ENCODE measurements at regions not wholly inside any gene's neighbourhood (a gene's known extent, or its start where the extent isn't known, plus 50 kb on each side); places are given as distances from the start of the nearest gene placed in this dataset.
A peak's percentile ranks its signal among the peaks of the same experiment; 100 is the strongest.

DNA sequence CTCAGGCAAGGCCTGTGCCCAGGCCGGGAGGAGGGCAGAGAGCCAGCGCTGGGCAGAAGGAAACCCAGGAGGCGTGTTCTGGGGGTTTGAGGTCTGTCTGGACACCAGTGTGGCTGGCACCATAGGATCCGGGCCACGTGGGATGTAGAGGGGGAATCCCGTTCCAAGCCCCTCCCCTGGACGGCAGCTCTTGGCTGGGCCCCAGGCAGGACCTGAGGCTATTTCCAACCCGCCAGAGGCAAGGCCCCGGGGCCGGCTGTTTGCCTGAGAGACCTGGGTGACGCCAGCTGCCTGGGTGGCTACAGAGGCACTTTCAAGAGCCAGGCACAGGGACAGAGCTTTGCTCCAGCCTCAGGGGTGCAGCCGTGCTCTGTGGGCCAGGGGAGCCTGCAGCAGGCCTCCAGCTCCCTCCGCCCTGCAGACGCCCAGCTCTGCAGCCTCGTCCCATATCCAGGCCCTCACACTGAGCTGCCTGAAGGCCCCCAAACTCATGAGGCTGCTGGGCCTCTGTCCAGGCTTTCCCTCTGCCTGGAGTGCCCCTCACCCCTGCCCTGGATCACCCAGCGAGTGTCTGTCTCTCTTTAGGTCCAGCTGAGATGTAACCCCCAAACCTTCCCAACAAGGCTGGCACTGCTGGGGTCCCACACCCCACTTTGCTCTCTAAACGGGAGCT is 56.6 kb upstream of the EGFL7 start:
- ChIA-PET CTCF (interaction anchor here (0.7 to 2.7 kb wide), 9 partner anchors 9 to 121 kb away, joined by 3 to 9 read pairs (median 4); no protein-coding TSS in a partner anchor), POLR2A (no interaction called here)
- H3K4me2 ChIP-seq = no peak overlapping the region
- DNase-seq (ENCODE audit: low read depth in 1 of 2, low spot score in 1 of 2) (no peak), FAIRE-seq (no peak), ATAC-seq (no peak)
- WGBS (ENCODE audit: missing lambda C conversion rate) = 82% methylated on average over 8 of the region's 17 CpGs
- no peak for TF ChIP-seq CHD2 (IDR thresholded peaks at IDR 0.05; ENCODE audit: low read length, partially characterized antibody)
- TF ChIP-seq, protein P1, sequence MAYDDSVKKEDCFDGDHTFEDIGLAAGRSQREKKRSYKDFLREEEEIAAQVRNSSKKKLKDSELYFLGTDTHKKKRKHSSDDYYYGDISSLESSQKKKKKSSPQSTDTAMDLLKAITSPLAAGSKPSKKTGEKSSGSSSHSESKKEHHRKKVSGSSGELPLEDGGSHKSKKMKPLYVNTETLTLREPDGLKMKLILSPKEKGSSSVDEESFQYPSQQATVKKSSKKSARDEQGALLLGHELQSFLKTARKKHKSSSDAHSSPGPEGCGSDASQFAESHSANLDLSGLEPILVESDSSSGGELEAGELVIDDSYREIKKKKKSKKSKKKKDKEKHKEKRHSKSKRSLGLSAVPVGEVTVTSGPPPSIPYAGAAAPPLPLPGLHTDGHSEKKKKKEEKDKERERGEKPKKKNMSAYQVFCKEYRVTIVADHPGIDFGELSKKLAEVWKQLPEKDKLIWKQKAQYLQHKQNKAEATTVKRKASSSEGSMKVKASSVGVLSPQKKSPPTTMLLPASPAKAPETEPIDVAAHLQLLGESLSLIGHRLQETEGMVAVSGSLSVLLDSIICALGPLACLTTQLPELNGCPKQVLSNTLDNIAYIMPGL (CRISPR knock-in tag; IDR thresholded peaks at IDR 0.05; ENCODE audit: borderline replicate concordance) = no peak
- TF ChIP-seq NFE2L2 (conservative IDR thresholded peaks at IDR 0.05; ENCODE audit: low read length) = no peak
- TF ChIP-seq, protein P2, sequence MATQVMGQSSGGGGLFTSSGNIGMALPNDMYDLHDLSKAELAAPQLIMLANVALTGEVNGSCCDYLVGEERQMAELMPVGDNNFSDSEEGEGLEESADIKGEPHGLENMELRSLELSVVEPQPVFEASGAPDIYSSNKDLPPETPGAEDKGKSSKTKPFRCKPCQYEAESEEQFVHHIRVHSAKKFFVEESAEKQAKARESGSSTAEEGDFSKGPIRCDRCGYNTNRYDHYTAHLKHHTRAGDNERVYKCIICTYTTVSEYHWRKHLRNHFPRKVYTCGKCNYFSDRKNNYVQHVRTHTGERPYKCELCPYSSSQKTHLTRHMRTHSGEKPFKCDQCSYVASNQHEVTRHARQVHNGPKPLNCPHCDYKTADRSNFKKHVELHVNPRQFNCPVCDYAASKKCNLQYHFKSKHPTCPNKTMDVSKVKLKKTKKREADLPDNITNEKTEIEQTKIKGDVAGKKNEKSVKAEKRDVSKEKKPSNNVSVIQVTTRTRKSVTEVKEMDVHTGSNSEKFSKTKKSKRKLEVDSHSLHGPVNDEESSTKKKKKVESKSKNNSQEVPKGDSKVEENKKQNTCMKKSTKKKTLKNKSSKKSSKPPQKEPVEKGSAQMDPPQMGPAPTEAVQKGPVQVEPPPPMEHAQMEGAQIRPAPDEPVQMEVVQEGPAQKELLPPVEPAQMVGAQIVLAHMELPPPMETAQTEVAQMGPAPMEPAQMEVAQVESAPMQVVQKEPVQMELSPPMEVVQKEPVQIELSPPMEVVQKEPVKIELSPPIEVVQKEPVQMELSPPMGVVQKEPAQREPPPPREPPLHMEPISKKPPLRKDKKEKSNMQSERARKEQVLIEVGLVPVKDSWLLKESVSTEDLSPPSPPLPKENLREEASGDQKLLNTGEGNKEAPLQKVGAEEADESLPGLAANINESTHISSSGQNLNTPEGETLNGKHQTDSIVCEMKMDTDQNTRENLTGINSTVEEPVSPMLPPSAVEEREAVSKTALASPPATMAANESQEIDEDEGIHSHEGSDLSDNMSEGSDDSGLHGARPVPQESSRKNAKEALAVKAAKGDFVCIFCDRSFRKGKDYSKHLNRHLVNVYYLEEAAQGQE (IDR thresholded peaks at IDR 0.05) = no peak
- no peak for TF ChIP-seq FOSB (CRISPR knock-in tag; IDR thresholded peaks at IDR 0.05)
- no peak for TF ChIP-seq NR3C1 (IDR thresholded peaks at IDR 0.05)
- TF ChIP-seq, protein P3, sequence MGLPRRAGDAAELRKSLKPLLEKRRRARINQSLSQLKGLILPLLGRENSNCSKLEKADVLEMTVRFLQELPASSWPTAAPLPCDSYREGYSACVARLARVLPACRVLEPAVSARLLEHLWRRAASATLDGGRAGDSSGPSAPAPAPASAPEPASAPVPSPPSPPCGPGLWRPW (IDR thresholded peaks at IDR 0.05) = no peak
- no peak for TF ChIP-seq SREBF2 (IDR thresholded peaks at IDR 0.05)
- no peak for TF ChIP-seq KDM1A (IDR thresholded peaks at IDR 0.05; ENCODE audit: low read depth)
- TF ChIP-seq HDAC2 (IDR thresholded peaks at IDR 0.05) = no peak
- TF ChIP-seq EP300 (IDR thresholded peaks at IDR 0.05) = no peak
- TF ChIP-seq POLR2AphosphoS2 (conservative IDR thresholded peaks at IDR 0.05; ENCODE audit: low read length) = no peak
- TF ChIP-seq FOXS1 (CRISPR knock-in tag; IDR thresholded peaks at IDR 0.05) = no peak
- no peak for TF ChIP-seq PHF8 (IDR thresholded peaks at IDR 0.05; ENCODE audit: borderline replicate concordance, low read depth)
- no peak for TF ChIP-seq RAD21 (conservative IDR thresholded peaks at IDR 0.05 in 1 of 2, IDR thresholded peaks at IDR 0.05 in 1 of 2)
- no peak overlapping the region for H3K4me3 ChIP-seq
- peaks cover 14% of the 10 kb centered on the region for H3K4me1 ChIP-seq
- no peaks in the 10 kb centered on the region for H3K9me3 ChIP-seq
- H3K27ac ChIP-seq = 0 out of 6 replicates have a peak overlapping the region, but pooled peaks of 1 of the 2 experiments have one; percentile 3

DNA sequence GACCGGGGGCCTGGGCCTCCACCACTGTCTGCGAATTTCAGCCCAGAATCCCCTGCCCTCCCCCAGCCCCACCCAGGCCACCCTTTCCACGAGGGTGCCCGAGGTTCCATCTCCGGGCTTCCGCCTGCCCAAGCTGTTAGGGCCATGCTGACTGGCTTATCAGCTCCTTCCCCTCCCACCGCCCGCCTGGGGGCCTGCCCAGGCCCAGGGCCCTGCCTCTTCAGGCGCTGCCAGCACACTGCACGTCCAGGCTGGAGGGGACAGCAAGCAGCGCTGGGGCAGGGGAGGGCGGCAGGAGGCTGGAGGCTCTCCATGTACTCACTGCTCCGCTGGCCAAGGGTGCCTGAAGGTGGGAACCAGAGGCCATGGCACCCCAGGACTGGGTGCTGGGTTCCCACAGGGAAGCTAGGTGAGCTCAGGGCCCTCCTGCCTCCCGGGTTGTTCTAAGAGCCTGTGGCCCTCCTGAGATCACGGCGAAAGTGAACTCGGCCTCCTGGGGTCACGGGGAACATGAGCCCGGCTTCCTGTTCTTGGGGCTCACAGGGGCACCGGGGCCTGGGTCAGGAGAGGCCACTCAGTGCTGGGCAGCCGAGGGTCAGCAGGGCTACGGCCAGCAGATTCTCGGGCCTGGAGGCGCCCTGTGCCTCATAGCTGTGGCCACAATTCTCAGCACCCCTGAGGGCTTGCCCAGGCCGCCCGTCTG is 57.7 kb upstream of the EGFL7 start:
- Histone ChIP-seq H3K4me1 (peaks cover 14% of the 10 kb centered on the region), H3K9me3 (no peaks in the 10 kb centered on the region), H3K4me3 (no peak overlapping the region), H3K27ac (no peak overlapping the region), H3K4me2 (no peak overlapping the region)
- 89% methylated on average over 18 of the region's 26 CpGs for WGBS (ENCODE audit: missing lambda C conversion rate)
- ChIA-PET CTCF (interaction anchor here (0.9 to 2.7 kb wide), 11 partner anchors 8 to 117 kb away, joined by 3 to 9 read pairs (median 3); no protein-coding TSS in a partner anchor), POLR2A (no interaction called here)
- no peak for DNase-seq (ENCODE audit: low read depth in 1 of 2, low spot score in 1 of 2)
- TF ChIP-seq HDAC2 (IDR thresholded peaks at IDR 0.05) (no peak), RNF2 (IDR thresholded peaks at IDR 0.05; ENCODE audit: borderline replicate concordance, low read depth) (no peak), PHF8 (IDR thresholded peaks at IDR 0.05; ENCODE audit: borderline replicate concordance, low read depth) (no peak), POLR2AphosphoS2 (conservative IDR thresholded peaks at IDR 0.05; ENCODE audit: low read length) (no peak), ZFP36 (IDR thresholded peaks at IDR 0.05; ENCODE audit: borderline replicate concordance, partially characterized antibody) (no peak), ZNF302 (CRISPR knock-in tag; IDR thresholded peaks at IDR 0.05) (no peak)
- TF ChIP-seq, protein P4, sequence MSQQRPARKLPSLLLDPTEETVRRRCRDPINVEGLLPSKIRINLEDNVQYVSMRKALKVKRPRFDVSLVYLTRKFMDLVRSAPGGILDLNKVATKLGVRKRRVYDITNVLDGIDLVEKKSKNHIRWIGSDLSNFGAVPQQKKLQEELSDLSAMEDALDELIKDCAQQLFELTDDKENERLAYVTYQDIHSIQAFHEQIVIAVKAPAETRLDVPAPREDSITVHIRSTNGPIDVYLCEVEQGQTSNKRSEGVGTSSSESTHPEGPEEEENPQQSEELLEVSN (IDR thresholded peaks at IDR 0.05; ENCODE audit: borderline replicate concordance, low read depth) = no peak
- no peak for FAIRE-seq
- peak in 1 of 2 experiments; percentile 8; a peak in 1 of 6 replicates for ATAC-seq
